Endodermal cell (in vitro differentiated cells): ENCODE measurements at regions not wholly inside any gene's neighbourhood (a gene's known extent, or its start where the extent isn't known, plus 50 kb on each side); places are given as distances from the start of the nearest gene placed in this dataset.

Source experiments
- DNase-seq: peaks from one replicate; pipeline ENCODE4 v3.0.0-alpha.2; 2017
- H3K27ac ChIP-seq: 2 replicates; pipeline ENCODE4 v1.5.1; 2013; ENCODE audit warnings: mild to moderate bottlenecking, low read depth, low read length, moderate library complexity
- H3K27me3 ChIP-seq: 2 replicates; pipeline ENCODE4 v1.6.1; 2013; ENCODE audit warnings: mild to moderate bottlenecking, low read length, moderate library complexity; ENCODE audit not compliant: insufficient read depth, control insufficient read depth, poor library complexity, severe bottlenecking
- H3K36me3 ChIP-seq: 2 replicates; pipeline ENCODE4 v1.7.0; 2013; ENCODE audit warnings: mild to moderate bottlenecking, low read length, moderate library complexity; ENCODE audit not compliant: control insufficient read depth, insufficient read depth
- H3K4me1 ChIP-seq: one replicate; pipeline ENCODE4 v1.7.0; 2013; ENCODE audit warnings: low read length; ENCODE audit not compliant: control insufficient read depth, insufficient read depth
- H3K4me3 ChIP-seq: 2 replicates; pipeline ENCODE4 v1.5.1; 2013; ENCODE audit warnings: mild to moderate bottlenecking, low read length, moderate library complexity
- H3K9ac ChIP-seq: 2 replicates; pipeline ENCODE4 v1.6.1; 2013; ENCODE audit warnings: mild to moderate bottlenecking, low read length, moderate library complexity; ENCODE audit not compliant: poor library complexity, severe bottlenecking; ENCODE audit errors: extremely low read depth
- H3K9me3 ChIP-seq: 2 replicates; pipeline ENCODE4 v1.6.1; 2013; ENCODE audit warnings: mild to moderate bottlenecking, low read length, moderate library complexity; ENCODE audit not compliant: control insufficient read depth
- H3K27ac Mint-ChIP-seq: 2 replicates; pipeline ENCODE4 v1.8.0; 2020; ENCODE audit warnings: mixed read lengths
- H3K27me3 Mint-ChIP-seq: 2 replicates; pipeline ENCODE4 v1.8.0; 2021; ENCODE audit warnings: mild to moderate bottlenecking, mixed read lengths; ENCODE audit not compliant: insufficient read depth
- H3K36me3 Mint-ChIP-seq: 2 replicates; pipeline ENCODE4 v1.8.0; 2020; ENCODE audit warnings: low read depth, mixed read lengths
- H3K4me1 Mint-ChIP-seq: 2 replicates; pipeline ENCODE4 v1.8.0; 2020; ENCODE audit warnings: mixed read lengths
- H3K4me3 Mint-ChIP-seq: 2 replicates; pipeline ENCODE4 v1.8.0; 2020; ENCODE audit warnings: mild to moderate bottlenecking, moderate library complexity, mixed read lengths
- H3K9me3 Mint-ChIP-seq: 2 replicates; pipeline ENCODE4 v1.8.0; 2020; ENCODE audit warnings: mild to moderate bottlenecking, mixed read lengths
- WGBS, 2 experiments: methylation state at CpG; one replicate each; pipeline versions ENCODE4 v1.1.5 to v1.1.7; 2013; ENCODE audit warnings: missing lambda C conversion rate in 2 of 2, mixed read lengths in 1 of 2; ENCODE audit not compliant: insufficient coverage in 1 of 2, insufficient read length in 1 of 2; 5-methylcytosine and 5-hydroxymethylcytosine counted together
- TF ChIP-seq, protein P1 (sequence below): fragments of 200-600 bp; sonication (generic); conservative IDR thresholded peaks from 2 replicates; pipeline ENCODE4 v1.5.0; 2021; ENCODE audit warnings: antibody characterized with exemption, mild to moderate bottlenecking

DNA sequence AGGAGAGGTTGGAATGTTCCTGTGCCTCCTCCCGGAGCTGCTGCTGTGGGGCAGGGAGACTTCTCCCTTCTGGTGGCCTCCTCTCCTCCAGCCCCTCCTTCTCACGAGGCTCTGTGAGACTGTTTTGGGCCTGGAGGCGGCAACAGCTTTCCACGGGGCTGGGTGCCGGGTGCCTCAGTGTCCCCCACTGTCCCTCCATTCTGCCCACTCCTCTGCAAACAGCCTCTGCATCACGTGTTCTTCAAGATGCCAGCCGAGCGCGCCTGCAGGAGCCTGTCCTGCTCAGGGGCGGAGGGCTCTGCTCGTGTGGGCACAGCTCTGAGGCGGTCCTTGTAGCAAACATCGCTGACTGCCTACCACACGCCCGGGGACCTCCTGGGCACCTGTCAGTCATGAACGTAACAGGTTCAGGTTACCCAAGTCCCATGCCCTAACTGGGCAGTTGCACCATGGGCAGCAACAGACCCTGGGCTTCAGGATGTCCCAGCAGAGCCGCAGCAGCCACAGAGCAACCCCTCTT, 70.8 kb downstream of the RRM2 start:
- H3K4me3 ChIP-seq, result no peak overlapping the region
- DNase-seq, result no peak
- H3K4me1 Mint-ChIP-seq, result no peaks in the 10 kb centered on the region
- no peaks in the 10 kb centered on the region for H3K27me3 ChIP-seq
- H3K36me3 ChIP-seq, result no peaks in the 10 kb centered on the region
- H3K4me3 Mint-ChIP-seq, result no peak overlapping the region
- no peak overlapping the region for H3K9ac ChIP-seq
- H3K36me3 Mint-ChIP-seq, result peaks cover 5% of the 10 kb centered on the region
- H3K27ac Mint-ChIP-seq, result no peak overlapping the region
- H3K27me3 Mint-ChIP-seq, result no peaks in the 10 kb centered on the region
- peaks cover 8% of the 10 kb centered on the region for H3K9me3 ChIP-seq
- WGBS, 2 experiments, result 89 to 92% methylated on average over 11 to 17 of the region's 17 CpGs
- no peaks in the 10 kb centered on the region for H3K4me1 ChIP-seq
- H3K27ac ChIP-seq, result no peak overlapping the region
- peaks cover 8% of the 10 kb centered on the region for H3K9me3 Mint-ChIP-seq
- TF ChIP-seq, protein P1, sequence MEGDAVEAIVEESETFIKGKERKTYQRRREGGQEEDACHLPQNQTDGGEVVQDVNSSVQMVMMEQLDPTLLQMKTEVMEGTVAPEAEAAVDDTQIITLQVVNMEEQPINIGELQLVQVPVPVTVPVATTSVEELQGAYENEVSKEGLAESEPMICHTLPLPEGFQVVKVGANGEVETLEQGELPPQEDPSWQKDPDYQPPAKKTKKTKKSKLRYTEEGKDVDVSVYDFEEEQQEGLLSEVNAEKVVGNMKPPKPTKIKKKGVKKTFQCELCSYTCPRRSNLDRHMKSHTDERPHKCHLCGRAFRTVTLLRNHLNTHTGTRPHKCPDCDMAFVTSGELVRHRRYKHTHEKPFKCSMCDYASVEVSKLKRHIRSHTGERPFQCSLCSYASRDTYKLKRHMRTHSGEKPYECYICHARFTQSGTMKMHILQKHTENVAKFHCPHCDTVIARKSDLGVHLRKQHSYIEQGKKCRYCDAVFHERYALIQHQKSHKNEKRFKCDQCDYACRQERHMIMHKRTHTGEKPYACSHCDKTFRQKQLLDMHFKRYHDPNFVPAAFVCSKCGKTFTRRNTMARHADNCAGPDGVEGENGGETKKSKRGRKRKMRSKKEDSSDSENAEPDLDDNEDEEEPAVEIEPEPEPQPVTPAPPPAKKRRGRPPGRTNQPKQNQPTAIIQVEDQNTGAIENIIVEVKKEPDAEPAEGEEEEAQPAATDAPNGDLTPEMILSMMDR, result no peak

DNA sequence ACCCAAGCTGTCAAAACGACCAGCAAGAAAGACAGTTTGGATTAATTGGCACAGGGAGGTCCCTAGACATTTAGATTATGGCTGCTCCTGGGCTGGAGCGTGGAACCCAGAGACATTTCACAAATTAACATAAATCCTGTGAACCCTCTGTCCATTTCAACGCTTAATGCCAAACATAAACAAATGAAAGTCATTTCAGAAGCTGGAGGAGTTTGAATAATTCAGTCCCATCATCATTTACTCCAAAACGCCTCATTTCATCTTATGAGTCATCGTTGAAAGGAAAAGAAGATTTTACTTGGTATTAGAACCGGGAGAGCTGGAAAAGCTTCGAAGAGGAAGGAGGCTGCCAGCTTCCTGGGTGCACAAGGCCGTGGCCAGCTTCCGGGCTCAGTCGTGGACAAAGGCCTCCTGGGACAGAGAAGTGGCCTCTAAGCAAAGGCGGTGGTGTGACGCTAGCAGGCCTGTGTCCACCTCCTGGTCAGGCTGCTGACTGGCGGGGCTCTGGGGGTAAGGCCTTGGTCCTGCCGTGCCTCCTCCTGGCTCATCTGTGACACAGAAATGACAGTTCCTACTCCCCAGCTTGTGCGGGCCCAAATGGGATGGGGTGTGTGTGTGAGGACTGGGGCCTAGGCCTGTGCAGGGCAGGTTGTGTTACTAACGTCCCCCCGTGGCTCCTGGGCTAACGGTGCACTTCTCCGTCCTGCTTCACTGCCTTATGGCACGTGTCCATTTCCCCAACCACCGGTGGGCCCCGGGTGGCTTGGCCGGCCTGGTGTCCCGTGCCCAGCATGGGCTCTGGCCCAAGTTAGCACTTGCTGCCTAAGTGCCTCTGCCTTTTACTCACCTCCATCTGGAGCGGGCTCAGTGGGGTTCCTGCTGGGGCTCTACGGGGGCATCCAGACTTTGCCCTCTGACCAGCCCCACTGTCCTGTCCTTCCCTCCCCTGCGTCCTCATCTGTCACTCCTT, 71.6 kb downstream of the RRM2 start:
- H3K27me3 Mint-ChIP-seq, result no peaks in the 10 kb centered on the region
- no peak overlapping the region for H3K4me3 Mint-ChIP-seq
- H3K36me3 ChIP-seq, result no peaks in the 10 kb centered on the region
- H3K27me3 ChIP-seq, result no peaks in the 10 kb centered on the region
- H3K9ac ChIP-seq, result no peak overlapping the region
- H3K9me3 ChIP-seq, result peaks cover 15% of the 10 kb centered on the region
- H3K36me3 Mint-ChIP-seq, result peaks cover 13% of the 10 kb centered on the region
- H3K27ac ChIP-seq, result no peak overlapping the region
- DNase-seq, result peak; percentile 42
- peaks cover 16% of the 10 kb centered on the region for H3K9me3 Mint-ChIP-seq
- no peak overlapping the region for H3K4me3 ChIP-seq
- no peaks in the 10 kb centered on the region for H3K4me1 Mint-ChIP-seq
- WGBS, 2 experiments, result 90 to 93% methylated on average over 17 to 27 of the region's 27 CpGs
- no peaks in the 10 kb centered on the region for H3K4me1 ChIP-seq
- TF ChIP-seq, protein P1, result no peak
- no peak overlapping the region for H3K27ac Mint-ChIP-seq

DNA sequence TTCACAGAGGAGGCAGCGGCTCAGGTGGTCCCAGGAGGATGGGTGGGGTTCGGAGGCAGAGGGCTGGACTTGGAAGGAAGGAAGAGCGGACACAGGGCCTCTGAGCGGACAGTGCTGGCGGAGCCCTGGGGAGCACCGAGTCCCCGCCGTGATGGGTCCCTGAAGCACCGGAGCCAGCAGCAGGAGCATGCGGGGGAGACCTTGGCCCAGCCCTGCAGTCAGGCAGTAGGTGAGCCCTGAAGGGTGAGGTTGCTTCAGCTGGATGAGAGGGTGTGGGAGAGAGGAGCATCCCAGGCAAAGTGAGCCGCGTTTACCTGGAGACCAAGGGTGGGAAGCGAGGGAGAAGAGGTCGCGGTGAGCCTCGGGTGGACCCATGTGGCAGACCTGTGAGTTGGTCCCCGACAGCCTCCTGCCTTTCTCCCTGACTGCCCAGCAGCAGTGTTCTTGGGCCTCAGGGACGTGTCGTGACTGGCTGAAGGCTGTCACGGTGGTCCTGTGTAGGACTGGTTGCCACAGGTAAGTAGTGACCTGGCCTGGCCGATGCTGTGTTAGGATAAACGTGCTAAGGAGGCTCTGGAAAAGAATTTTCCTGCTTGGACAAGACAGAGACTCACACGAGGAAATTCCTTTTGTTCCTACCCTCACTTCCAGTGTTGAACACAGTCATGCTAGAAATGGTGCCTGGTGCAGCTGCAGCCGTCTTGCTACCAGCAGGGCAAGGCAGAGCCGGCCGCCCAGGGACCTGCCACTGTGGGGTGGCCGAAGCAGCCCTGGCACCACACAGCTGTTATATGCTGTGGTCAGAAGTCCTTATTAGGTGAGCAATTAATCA, 73.0 kb downstream of the RRM2 start:
- no peaks in the 10 kb centered on the region for H3K4me1 ChIP-seq
- H3K4me3 ChIP-seq, result no peak overlapping the region
- no peak overlapping the region for H3K27ac Mint-ChIP-seq
- H3K27ac ChIP-seq, result no peak overlapping the region
- H3K9me3 ChIP-seq, result peaks cover 15% of the 10 kb centered on the region
- no peaks in the 10 kb centered on the region for H3K4me1 Mint-ChIP-seq
- H3K9ac ChIP-seq, result no peak overlapping the region
- H3K36me3 ChIP-seq, result no peaks in the 10 kb centered on the region
- H3K36me3 Mint-ChIP-seq, result peaks cover 13% of the 10 kb centered on the region
- TF ChIP-seq, protein P1, result no peak
- 92 to 98% methylated on average over 15 to 27 of the region's 27 CpGs for WGBS, 2 experiments
- H3K27me3 Mint-ChIP-seq, result no peaks in the 10 kb centered on the region
- no peaks in the 10 kb centered on the region for H3K27me3 ChIP-seq
- peaks cover 19% of the 10 kb centered on the region for H3K9me3 Mint-ChIP-seq
- H3K4me3 Mint-ChIP-seq, result no peak overlapping the region
- no peak for DNase-seq
